Dedifferentiated amniotic fluid mesenchymal stem cell (primary cell): ENCODE measurements at regions not wholly inside any gene's neighbourhood (a gene's known extent, or its start where the extent isn't known, plus 50 kb on each side); places are given as distances from the start of the nearest gene placed in this dataset.
"Not testable (repeated sequence)": the region's sequence is repeated elsewhere in the genome, so short reads cannot be mapped to it uniquely, and the experiment has no call there.

ENCODE experiments used
- DNase-seq: peaks from one replicate; pipeline ENCODE4 v3.0.0-alpha.2; 2016; ENCODE audit errors: extremely low spot score

GRCh38 chr2:195072806-195073205, 584.2 kb upstream of the SLC39A10 start:
- DNase-seq: not testable (repeated sequence)

GRCh38 chr2:195057001-195057400, 600.0 kb upstream of the SLC39A10 start:
- no peak for DNase-seq

DNA sequence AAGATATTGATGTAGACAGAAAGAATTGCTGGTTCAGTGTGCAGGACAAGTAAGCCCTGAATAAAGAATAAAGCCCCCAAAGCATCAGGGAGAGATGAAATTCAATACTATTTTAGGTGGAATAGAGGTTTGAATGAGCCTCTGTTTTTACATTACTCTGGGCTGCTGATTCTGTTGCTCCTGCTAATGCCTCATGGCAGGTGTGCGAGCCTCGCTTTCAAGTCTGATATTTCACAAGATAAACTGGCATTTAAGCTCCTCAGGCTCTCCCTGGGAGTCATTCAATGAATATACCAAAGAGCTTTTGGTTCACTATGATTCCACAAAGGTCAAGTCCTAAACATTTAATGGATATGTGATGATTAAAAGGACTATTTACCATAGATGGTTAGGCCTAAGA, 601.0 kb upstream of the SLC39A10 start:
- no peak for DNase-seq

DNA sequence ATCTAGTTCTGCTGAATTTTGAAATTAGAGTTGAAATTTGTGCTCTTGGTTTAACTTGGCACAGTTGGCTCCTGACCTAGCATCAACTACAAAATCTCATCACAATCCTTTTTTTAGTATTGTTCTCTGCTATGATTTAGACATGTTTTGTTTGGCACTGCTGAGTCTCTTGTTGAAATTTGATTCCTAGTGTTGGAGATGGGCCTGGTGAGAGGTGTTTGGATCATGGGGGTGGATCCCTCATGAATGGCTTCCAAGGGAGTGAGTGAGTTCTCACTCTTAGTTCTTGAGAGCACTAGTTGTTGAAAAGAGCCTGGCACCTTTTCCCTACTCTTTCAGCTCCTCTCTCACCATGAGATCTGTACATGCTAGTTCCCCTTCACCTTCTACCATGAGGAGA, 605.6 kb upstream of the SLC39A10 start:
- DNase-seq: no peak

GRCh38 chr2:195049372-195050031, 607.5 kb upstream of the SLC39A10 start:
- no peak for DNase-seq

DNA sequence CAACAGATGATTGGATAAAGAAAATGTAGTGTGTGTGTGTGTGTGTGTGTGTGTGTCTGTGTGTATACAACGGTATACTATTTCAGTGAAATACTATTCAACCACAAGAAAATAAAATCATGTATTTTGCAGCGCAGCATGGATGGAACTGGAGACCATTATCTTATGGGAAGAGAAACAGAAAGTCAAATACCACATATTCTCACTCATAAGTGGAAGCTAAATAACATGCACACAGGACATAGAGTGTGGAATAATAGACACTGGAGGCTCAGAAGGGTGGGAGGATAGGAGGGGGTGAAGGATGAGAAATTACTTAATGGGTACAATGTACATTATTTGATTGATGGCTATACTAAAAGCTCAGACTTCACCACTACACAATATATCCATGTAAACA, 609.1 kb upstream of the SLC39A10 start:
- no peak for DNase-seq

GRCh38 chr2:195044801-195045200, 612.2 kb upstream of the SLC39A10 start:
- DNase-seq: no peak

DNA sequence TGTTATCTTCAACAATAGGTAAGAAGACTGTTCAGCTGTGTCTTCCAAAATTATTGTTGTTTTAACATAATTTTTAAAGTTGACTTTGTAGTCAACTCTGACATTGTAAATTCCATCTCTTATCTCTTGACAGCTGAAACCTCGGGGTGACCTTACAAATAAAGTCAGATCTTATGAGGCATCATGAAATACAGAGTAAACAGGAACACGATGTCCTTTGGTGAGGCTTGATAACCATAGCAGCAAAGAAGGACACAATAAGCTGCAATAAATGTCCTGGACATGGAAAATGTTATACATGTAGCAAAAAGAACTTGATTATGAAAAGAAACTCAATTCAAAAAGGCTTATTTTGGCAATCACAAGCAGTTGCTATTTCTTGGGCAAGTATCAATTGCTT, 618.9 kb upstream of the SLC39A10 start:
- no peak for DNase-seq

GRCh38 chr2:195037045-195037444, 620.0 kb upstream of the SLC39A10 start:
- DNase-seq: no peak

DNA sequence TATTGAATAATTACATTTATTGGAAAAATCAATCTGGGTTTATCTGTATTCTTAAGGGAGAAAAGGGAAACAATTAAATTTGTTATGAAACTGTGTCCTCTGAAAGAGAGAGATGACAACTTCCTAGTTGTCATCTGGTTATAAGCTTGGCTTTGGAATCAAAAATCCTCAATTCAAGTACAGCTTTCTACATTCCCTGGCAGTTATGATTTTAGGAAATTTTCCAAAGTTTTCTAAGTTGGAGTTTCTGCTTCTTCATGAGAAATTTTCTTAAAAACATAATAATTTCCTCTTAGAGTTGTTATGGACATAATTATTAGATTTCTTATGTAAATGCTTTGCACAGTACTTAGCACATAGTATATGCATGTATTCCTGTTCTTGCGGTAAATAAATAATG, 625.6 kb upstream of the SLC39A10 start:
- DNase-seq: no peak

DNA sequence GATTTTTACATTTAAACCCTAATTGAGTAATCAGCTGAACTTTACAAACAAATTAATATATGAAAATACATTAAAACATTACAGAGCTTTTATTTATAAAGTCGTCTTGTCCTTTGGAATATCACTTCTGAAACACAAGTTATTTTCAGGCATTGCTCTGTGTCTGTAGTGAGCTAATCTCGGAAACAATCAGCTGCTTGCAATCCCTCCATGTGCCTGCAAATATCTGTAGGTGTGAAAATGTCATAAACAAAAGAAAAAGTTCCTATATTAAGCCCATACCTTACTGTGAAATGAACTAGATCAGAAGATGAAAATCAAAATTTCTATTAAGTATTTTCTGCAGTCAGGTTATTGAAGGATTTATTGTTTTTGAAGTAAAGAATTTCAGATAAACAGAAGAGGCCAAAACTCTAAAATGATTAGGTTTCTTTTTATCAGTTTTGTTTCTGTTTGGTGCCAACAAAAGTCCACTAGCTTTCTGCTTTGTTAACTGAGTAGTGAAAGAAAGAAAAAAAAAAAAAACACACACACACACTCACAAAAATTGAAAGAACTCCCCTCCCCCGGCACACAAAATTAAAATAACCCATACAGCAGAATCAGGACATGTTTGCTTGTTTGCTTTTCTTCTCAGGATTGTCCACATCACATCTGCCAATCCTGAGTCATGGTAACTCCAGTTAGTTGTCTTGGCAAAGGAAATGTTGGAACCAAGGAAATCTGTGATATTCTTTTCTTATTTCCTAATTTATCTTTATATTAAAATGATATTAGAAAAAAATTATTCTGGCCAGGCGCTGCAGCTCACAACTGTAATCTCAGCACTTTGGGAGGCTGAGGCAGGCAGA, 627.0 kb upstream of the SLC39A10 start:
- DNase-seq: no peak

DNA sequence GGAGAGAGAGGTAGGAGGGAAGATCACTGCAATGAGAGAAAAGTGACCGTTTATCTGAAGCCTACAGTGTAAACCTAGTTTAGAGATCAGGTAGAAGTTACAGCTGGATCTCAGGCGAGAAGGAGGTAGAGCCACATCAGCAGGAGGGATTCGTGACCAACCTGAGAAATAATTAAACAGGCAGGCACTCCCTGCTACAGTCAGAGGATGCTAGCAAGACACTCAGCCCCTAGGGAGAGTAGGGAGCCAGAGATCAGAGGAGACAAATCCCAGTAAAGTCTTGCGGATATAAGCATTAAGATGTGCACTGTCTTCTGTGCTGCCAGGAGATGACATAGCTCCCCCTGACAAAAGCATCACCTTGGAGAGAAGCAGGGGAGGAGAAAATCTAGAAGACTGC, 629.1 kb upstream of the SLC39A10 start:
- no peak for DNase-seq

DNA sequence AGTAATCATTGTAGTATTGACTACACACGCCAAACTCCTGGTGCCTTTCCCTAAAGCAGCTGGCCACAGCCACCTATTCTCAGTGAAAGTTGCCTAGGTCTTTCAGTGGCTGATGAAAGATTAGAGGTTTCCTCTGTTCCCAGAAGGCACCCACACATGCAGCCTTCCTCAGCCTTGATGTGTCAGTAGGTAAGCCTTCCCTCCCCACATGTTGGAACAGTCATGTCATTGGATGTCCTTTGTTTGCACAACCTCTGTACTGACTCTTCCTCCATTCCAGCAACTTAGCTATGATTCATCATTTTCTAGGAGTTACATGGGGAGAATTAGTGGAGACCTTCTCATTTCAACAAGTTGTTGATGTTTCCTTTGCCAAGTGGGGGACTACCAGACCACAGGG, 630.8 kb upstream of the SLC39A10 start:
- DNase-seq: no peak

DNA sequence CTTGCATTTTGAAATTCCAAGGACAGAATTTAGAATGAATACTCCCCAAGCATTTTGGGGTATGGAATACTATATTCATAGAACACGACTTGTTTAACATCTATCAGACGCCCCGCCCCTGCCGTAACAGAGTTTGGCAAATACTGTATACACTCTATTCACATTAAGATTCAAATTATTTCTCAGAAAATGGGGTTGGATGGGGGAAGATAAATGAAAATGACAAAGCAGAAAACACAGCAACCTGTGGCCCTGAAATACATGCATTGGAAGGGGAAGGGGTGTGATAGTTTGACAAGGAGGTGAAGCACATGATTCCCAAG, 634.6 kb upstream of the SLC39A10 start:
- no peak for DNase-seq

GRCh38 chr2:195021711-195022507, 635.1 kb upstream of the SLC39A10 start:
- DNase-seq: no peak

GRCh38 chr2:195018462-195018861, 638.6 kb upstream of the SLC39A10 start:
- DNase-seq: no peak

DNA sequence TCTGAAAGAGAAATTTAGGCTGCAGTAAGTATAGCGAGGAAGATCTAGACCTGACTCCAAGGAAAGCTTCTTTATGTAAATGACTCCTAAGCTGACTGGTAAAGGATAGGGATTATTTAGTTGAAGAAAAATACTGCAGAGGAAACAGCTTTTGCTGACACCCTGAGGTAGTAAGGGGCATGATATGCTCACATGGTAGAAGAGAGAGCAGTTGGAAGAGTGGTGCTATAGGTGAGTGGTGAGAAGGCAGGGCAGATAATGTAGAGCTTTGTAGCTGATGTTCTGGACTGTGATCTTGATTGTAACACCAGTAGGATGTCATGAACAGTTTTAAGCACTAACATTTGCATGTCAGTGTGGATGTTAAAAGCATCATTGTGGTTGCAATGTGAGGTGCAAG, 639.1 kb upstream of the SLC39A10 start:
- DNase-seq: no peak

- DNase-seq: no peak
Observed at GRCh38 chr2:195016841-195017240, 640.2 kb upstream of the SLC39A10 start.

DNA sequence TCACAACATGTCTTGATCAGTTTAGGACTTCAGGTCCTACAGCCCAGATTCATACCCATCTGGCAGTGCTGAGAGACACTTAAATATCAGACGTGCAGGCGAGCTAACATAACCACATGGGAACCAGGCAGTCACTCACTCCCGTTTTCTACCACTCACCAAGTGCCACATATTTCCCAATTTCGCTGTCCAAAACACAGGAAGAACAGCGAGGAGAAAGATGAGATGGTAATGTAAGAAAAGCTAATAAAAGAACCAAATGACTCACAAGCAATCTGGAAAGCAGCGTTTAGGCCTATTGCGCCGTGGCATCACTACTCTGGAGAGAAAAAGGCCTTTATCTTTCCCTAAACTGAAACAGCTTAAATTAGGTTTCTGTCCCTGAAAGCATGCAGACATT, 647.8 kb upstream of the SLC39A10 start:
- no peak for DNase-seq

- no peak for DNase-seq
Observed at GRCh38 chr2:195006856-195007255, 650.2 kb upstream of the SLC39A10 start.

DNA sequence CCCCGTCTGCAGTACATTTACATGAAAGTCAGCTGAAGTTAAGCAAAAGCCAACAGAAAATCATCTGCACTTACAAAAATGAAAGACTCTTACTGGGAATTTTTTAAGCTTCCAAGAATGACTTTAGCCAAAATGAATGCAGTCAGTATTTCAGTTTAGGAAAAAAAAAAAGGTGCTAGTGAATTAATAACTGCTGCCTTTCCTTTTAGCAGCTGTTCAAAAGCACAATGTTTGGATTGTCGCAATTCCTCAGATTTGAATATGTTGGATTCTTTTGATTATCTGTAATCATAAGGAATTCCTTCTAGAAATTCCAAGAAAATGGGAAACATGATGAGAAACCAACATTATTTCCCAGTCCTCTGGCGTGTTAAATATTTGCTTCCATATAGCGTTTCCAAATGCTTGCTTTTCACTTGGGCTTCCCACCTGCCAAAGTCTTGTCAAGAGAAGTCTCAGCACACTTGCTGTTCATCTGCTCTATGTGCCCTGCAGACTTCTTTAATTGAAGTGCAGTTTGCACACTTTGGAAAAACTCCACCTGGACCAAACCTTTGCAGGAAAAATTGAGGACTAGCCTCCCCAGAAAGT, 653.0 kb upstream of the SLC39A10 start:
- DNase-seq: no peak

DNA sequence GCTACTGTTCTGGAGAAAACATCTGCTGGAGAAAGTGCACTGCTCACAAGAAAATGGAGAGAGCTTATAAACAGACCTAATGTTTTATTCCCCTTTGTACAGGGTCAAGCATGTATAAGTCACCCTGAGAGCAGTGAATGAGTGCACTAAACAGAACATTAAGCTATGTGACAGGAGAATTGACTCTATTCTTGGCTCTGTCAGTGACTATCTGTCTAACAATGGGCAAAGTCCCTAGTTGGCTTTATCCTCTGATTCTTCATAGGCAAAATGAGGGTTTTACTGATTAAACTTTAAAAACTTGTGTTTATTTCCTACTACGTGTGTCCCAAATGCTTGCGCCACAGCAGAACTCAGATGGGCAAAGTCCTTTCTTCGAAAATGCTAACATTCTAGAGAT, 655.1 kb upstream of the SLC39A10 start:
- no peak for DNase-seq
